ENCODE measurements at regions not wholly inside any gene's neighbourhood (a gene's known extent, or its start where the extent isn't known, plus 50 kb on each side); places are given as distances from the start of the nearest gene placed in this dataset.

GRCh38 chr13:80211566-80211965 is 129.4 kb downstream of the SPRY2 start:
- DNase-seq (no peak), ATAC-seq (ENCODE audit: poor library complexity) (no peak)
- no peak overlapping the region for H3K27ac Mint-ChIP-seq
- no peaks in the 10 kb centered on the region for H3K4me1 Mint-ChIP-seq (ENCODE audit: low read depth)
- H3K36me3 Mint-ChIP-seq (ENCODE audit: low read depth) = no peaks in the 10 kb centered on the region
- no peak for TF ChIP-seq CTCF (IDR thresholded peaks at IDR 0.05)
- Histone ChIP-seq H3K9me3 (ENCODE audit: control insufficient read depth in 1 of 2, insufficient read depth in 1 of 2, low read length in 2 of 2) (peaks cover 0 to 9% of the 10 kb centered on the region in 2 experiments), H3K36me3 (ENCODE audit: insufficient read depth, low read length) (no peaks in the 10 kb centered on the region), H3K4me1 (ENCODE audit: insufficient read depth, low read length) (no peaks in the 10 kb centered on the region), H3K27me3 (ENCODE audit: control insufficient read depth in 1 of 2, insufficient read depth in 2 of 2, low read length in 2 of 2) (no peaks in the 10 kb centered on the region), H3K27ac (ENCODE audit: low read depth in 1 of 2, low read length in 2 of 2) (no peak overlapping the region), H3K4me3 (ENCODE audit: low read length) (no peak overlapping the region)
- H3K27me3 Mint-ChIP-seq = no peaks in the 10 kb centered on the region
- CTCF ChIA-PET = no interaction called here
- intact Hi-C loops (cut with DNase I, micrococcal nuclease) = no loop called here
- no peak overlapping the region for H3K4me3 Mint-ChIP-seq
- no peaks in the 10 kb centered on the region for H3K9me3 Mint-ChIP-seq
- POLR2A ChIA-PET = no interaction called here

GRCh38 chr13:80204642-80205041 is 136.3 kb downstream of the SPRY2 start:
- no peak for DNase-seq
- Histone ChIP-seq H3K9me3 (ENCODE audit: control insufficient read depth in 1 of 2, insufficient read depth in 1 of 2, low read length in 2 of 2) (peaks cover 0 to 9% of the 10 kb centered on the region in 2 experiments), H3K27ac (ENCODE audit: low read depth in 1 of 2, low read length in 2 of 2) (no peak overlapping the region), H3K4me3 (ENCODE audit: low read length) (no peak overlapping the region), H3K36me3 (ENCODE audit: insufficient read depth, low read length) (no peaks in the 10 kb centered on the region), H3K4me1 (ENCODE audit: insufficient read depth, low read length) (no peaks in the 10 kb centered on the region), H3K27me3 (ENCODE audit: control insufficient read depth in 1 of 2, insufficient read depth in 2 of 2, low read length in 2 of 2) (no peaks in the 10 kb centered on the region)
- H3K9me3 Mint-ChIP-seq = no peaks in the 10 kb centered on the region
- no peak for ATAC-seq (ENCODE audit: poor library complexity)
- no peaks in the 10 kb centered on the region for H3K27me3 Mint-ChIP-seq
- POLR2A ChIA-PET = no interaction called here
- no peak overlapping the region for H3K4me3 Mint-ChIP-seq
- CTCF ChIA-PET = interaction anchor here (0.5 kb wide), 1 partner anchor 64 kb away, joined by 3 read pairs; no protein-coding TSS in a partner anchor
- H3K36me3 Mint-ChIP-seq (ENCODE audit: low read depth) = no peaks in the 10 kb centered on the region
- H3K27ac Mint-ChIP-seq = no peak overlapping the region
- H3K4me1 Mint-ChIP-seq (ENCODE audit: low read depth) = no peaks in the 10 kb centered on the region
- intact Hi-C loops (cut with DNase I, micrococcal nuclease) = no loop called here
- no peak for TF ChIP-seq CTCF (IDR thresholded peaks at IDR 0.05)

GRCh38 chr13:80203496-80203895 is 137.4 kb downstream of the SPRY2 start:
- TF ChIP-seq CTCF (IDR thresholded peaks at IDR 0.05) = no peak

More at GRCh38 chr13:80203496-80203895, 137.4 kb downstream of the SPRY2 start:
- Histone ChIP-seq H3K27ac (ENCODE audit: low read depth in 1 of 2, low read length in 2 of 2) (no peak overlapping the region), H3K4me3 (ENCODE audit: low read length) (no peak overlapping the region), H3K9me3 (ENCODE audit: control insufficient read depth in 1 of 2, insufficient read depth in 1 of 2, low read length in 2 of 2) (peaks cover 0 to 9% of the 10 kb centered on the region in 2 experiments), H3K27me3 (ENCODE audit: control insufficient read depth in 1 of 2, insufficient read depth in 2 of 2, low read length in 2 of 2) (no peaks in the 10 kb centered on the region), H3K4me1 (ENCODE audit: insufficient read depth, low read length) (no peaks in the 10 kb centered on the region), H3K36me3 (ENCODE audit: insufficient read depth, low read length) (no peaks in the 10 kb centered on the region)
- no peak overlapping the region for H3K4me3 Mint-ChIP-seq
- H3K27me3 Mint-ChIP-seq = no peaks in the 10 kb centered on the region
- ATAC-seq (ENCODE audit: poor library complexity) (no peak), DNase-seq (no peak)
- no peaks in the 10 kb centered on the region for H3K4me1 Mint-ChIP-seq (ENCODE audit: low read depth)
- ChIA-PET POLR2A (no interaction called here), CTCF (no interaction called here)
- no peaks in the 10 kb centered on the region for H3K36me3 Mint-ChIP-seq (ENCODE audit: low read depth)
- intact Hi-C loops (cut with DNase I, micrococcal nuclease) = no loop called here
- H3K27ac Mint-ChIP-seq = no peak overlapping the region
- no peaks in the 10 kb centered on the region for H3K9me3 Mint-ChIP-seq

All from CD4-positive, alpha-beta T cell (primary cell).